Sigmoid colon (tissue), 4 donors: ENCODE measurements at regions not wholly inside any gene's neighbourhood (a gene's known extent, or its start where the extent isn't known, plus 50 kb on each side); places are given as distances from the start of the nearest gene placed in this dataset.

Source experiments
- CTCF ChIP-seq, 4 experiments: fragments of 450-650 bp in 3 of 4; fragments of 200-600 bp in 1 of 4; IDR thresholded peaks; one replicate each; pipeline ENCODE4 v1.5.1; 2016 to 2019; ENCODE audit warnings: antibody characterized with exemption in 4 of 4, mild to moderate bottlenecking in 3 of 4, moderate library complexity in 2 of 4
- POLR2A ChIP-seq, 2 donors: fragments of 450-650 bp; IDR thresholded peaks; one replicate each; pipeline ENCODE4 v1.6.1; 2016; ENCODE audit warnings: antibody characterized with exemption in 2 of 2, mild to moderate bottlenecking in 2 of 2, moderate library complexity in 2 of 2
- POLR2AphosphoS5 ChIP-seq, 4 donors: sonication (generic); formaldehyde crosslinking; IDR thresholded peaks; one replicate each; pipeline ENCODE4 v1.6.1; 2017; ENCODE audit warnings: antibody characterized with exemption in 4 of 4

GRCh38 chr5:101271416-101271815, 368.3 kb upstream of the ST8SIA4 start:
- TF ChIP-seq CTCF (IDR thresholded peaks at IDR 0.05) (no peak), POLR2A (IDR thresholded peaks at IDR 0.05) (no peak), POLR2AphosphoS5 (IDR thresholded peaks at IDR 0.05) (no peak)
